ENCODE measurements at regions not wholly inside any gene's neighbourhood (a gene's known extent, or its start where the extent isn't known, plus 50 kb on each side); places are given as distances from the start of the nearest gene placed in this dataset.

DNA sequence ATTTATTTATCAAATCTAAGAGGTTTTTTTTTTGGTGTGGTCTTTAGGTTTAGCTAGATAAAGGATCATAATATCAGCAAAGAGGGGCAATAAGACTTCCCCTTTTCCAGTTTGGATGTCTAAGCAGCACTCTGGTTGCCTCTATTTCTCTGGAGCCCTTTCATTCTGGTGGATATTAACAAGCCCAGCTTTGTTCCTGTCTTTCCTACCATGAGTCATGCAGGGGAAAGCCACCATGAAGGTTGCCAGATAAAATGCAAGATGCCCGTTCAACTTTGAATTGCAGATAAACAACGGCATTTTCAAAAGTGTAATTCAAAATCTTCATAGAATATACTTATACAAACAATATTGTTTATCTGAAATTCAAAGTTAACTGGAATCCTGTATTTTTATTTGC lies 143.6 kb downstream of the ADAMTS15 start:
- ATAC-seq = no peak
- H3K4me1 Mint-ChIP-seq = no peaks in the 10 kb centered on the region
- H3K27ac Mint-ChIP-seq = no peak overlapping the region
- no peaks in the 10 kb centered on the region for H3K9me3 Mint-ChIP-seq
- no peaks in the 10 kb centered on the region for H3K27me3 Mint-ChIP-seq
- no peaks in the 10 kb centered on the region for H3K36me3 Mint-ChIP-seq
- H3K4me3 Mint-ChIP-seq = no peak overlapping the region

DNA sequence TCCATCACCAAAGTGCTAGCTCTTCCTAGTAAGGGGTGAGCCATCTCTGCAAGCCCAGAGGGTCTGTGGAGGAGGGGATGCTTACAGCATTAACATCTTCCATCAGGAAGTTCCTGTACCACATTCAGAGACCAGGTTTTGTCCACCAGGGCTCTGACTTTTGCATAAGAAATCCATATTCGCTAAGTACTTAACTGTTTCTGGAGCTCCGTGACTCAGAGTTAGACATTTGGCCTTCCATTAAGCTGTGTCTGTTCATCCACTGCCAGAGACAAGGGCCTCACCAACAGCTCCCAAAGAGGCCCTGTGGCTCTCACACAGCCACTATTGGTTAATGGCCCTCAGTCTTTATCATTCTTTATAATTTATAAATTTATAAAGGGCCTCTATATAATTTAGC lies 144.6 kb downstream of the ADAMTS15 start:
- ATAC-seq = no peak
- no peak overlapping the region for H3K27ac Mint-ChIP-seq
- no peaks in the 10 kb centered on the region for H3K36me3 Mint-ChIP-seq
- no peak overlapping the region for H3K4me3 Mint-ChIP-seq
- H3K9me3 Mint-ChIP-seq = no peaks in the 10 kb centered on the region
- H3K4me1 Mint-ChIP-seq = no peaks in the 10 kb centered on the region
- no peaks in the 10 kb centered on the region for H3K27me3 Mint-ChIP-seq

DNA sequence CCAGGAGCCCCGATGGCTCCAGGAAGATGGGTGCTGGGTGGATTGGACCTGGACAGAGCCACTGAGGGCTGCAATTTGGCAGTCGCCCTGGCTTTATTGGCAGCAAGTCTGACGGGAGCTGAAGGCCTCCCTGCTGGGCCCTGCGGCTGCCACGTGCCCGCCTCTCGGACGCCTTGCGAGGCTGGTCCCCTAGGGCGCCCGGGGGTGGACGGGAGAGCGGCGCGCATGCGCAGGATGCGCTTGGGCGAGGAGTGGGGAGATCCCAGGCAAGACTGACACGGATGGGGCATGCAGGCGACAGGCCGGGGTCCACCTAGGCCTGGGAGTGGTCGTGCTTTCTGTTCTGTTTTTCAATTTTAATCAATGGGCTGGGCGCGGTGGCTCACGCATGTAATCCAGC lies 150.0 kb downstream of the ADAMTS15 start:
- Mint-ChIP-seq H3K27ac (no peak overlapping the region), H3K9me3 (peaks cover 10% of the 10 kb centered on the region), H3K27me3 (no peaks in the 10 kb centered on the region), H3K4me1 (no peaks in the 10 kb centered on the region), H3K36me3 (no peaks in the 10 kb centered on the region), H3K4me3 (no peak overlapping the region)
- ATAC-seq = no peak

DNA sequence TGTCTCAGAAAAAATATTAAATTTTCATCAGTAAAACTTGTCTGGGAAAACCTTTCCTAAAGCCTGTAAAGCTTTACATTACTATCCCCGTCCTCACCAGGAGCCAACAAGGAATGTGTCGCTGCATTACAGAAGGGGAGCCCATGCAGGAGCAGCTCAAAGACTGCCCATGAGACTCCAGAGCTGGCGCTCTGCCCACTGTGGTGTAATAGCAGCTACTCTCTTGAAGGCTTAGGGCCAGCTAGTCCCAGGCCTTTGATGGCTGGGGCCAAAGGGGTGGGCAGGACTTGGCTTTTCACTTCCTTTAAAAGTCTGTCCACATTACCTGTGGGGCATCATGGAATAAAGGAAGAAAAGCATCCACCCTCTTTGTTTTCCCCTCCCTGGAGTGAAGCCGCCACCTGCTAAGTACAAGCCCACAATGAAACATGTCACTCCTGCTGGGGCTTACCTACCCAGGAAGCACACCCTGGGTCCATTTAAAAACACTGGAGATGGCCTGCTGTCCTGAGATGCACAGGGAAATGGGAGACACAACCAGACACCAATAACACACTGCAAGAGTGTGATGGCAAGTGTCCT lies 150.7 kb downstream of the ADAMTS15 start:
- no peaks in the 10 kb centered on the region for H3K27me3 Mint-ChIP-seq
- H3K27ac Mint-ChIP-seq = no peak overlapping the region
- ATAC-seq = no peak
- peaks cover 10% of the 10 kb centered on the region for H3K9me3 Mint-ChIP-seq
- H3K36me3 Mint-ChIP-seq = no peaks in the 10 kb centered on the region
- H3K4me1 Mint-ChIP-seq = no peaks in the 10 kb centered on the region
- H3K4me3 Mint-ChIP-seq = no peak overlapping the region

DNA sequence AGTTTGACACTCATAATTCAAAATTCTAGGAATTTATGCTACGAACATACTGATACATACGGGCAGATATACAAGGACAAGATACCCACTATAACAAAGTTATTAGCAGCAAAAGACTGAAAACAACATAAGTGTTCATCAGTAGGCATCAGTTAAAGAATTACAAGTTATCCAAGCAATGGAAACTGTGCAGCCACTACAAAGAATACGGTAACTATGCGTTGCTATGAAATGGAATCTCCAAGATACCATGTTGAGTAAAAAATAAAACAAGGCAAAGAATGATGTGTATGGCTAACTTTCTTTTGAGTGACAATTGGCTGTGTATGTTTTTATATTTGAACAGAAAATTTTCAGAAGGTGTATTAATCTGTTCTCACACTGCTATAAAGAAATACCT lies 151.7 kb downstream of the ADAMTS15 start:
- H3K36me3 Mint-ChIP-seq = no peaks in the 10 kb centered on the region
- no peak overlapping the region for H3K4me3 Mint-ChIP-seq
- H3K4me1 Mint-ChIP-seq = no peaks in the 10 kb centered on the region
- no peak for ATAC-seq
- no peak overlapping the region for H3K27ac Mint-ChIP-seq
- H3K27me3 Mint-ChIP-seq = no peaks in the 10 kb centered on the region
- H3K9me3 Mint-ChIP-seq = peaks cover 10% of the 10 kb centered on the region

DNA sequence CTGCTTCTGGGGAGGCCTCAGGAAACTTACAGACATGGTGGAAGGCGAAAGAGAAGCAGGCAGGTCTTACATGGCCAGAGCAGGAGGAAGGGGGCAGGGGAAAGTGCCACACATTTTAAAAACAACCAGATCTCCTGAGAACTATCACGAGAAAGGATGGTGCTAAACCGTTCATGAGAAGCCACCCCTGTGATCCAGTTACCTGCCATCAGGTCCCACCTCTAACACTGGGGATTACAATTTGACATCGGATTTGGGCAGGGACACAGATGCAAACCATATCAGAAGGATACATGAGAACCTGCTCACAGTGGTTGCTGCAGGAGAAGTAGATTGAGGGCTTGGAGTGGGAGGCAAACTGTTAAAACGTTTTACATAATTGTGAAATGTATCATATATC lies 152.2 kb downstream of the ADAMTS15 start:
- no peaks in the 10 kb centered on the region for H3K36me3 Mint-ChIP-seq
- H3K27me3 Mint-ChIP-seq = no peaks in the 10 kb centered on the region
- no peak overlapping the region for H3K27ac Mint-ChIP-seq
- no peak for ATAC-seq
- no peaks in the 10 kb centered on the region for H3K4me1 Mint-ChIP-seq
- H3K9me3 Mint-ChIP-seq = peaks cover 10% of the 10 kb centered on the region
- H3K4me3 Mint-ChIP-seq = no peak overlapping the region

DNA sequence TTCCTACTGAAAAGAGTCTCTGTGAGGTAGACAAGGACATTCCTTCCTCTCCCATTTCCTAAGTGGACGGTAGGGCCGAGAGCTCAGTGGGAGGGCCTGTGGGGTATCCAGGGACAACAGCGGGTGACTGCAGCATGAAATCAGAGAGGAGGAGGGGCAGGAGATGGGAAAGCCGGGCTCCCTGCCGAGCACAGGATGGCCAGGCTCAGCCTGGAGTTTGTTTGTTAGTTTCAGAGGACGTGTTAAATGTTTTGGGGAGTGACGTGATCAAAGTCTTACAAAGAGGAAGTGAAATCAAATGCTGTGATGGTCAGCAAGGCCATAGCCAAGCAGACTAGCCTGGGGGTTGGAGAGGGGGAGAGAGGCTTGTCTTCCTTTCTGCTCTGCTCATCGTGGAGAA lies 152.7 kb downstream of the ADAMTS15 start:
- ATAC-seq = no peak
- Mint-ChIP-seq H3K4me3 (no peak overlapping the region), H3K27ac (no peak overlapping the region), H3K27me3 (no peaks in the 10 kb centered on the region), H3K4me1 (no peaks in the 10 kb centered on the region), H3K36me3 (no peaks in the 10 kb centered on the region), H3K9me3 (peaks cover 10% of the 10 kb centered on the region)

DNA sequence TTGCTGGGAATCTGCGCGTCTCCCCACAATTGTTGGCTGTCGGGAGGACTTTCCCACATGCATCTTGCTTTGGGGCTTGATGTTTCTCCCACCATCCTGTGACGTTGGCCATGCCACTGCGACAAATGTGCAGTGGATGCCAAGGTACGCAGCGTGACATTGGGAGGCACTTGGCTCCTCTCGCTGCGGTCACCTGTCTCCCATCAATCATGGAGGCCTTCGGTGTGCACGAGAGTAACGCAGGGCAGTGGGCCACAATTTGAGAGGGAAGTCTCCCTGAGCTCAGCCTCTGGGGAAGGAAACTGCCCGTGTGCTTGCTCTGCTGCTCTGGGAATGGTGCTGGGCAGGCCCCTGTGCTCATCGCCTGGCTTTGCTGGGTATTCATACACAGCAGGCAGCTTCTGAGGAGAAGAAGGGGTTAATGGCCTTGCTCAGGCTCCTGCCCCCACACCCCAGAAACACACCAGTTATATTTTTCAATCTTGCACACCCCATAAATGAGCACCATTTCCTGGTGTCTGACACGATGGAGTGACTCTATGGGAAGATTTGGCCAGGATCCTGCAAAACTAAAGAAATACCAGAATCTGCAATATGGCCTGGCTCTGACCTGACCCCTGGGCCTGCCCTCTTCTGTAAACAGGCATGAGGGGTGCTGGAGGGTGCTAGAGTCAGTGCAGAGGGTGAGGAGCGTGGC lies 153.5 kb downstream of the ADAMTS15 start:
- Mint-ChIP-seq H3K9me3 (peaks cover 10% of the 10 kb centered on the region), H3K27me3 (no peaks in the 10 kb centered on the region), H3K27ac (no peak overlapping the region), H3K4me3 (no peak overlapping the region), H3K36me3 (no peaks in the 10 kb centered on the region), H3K4me1 (no peaks in the 10 kb centered on the region)
- ATAC-seq = no peak

DNA sequence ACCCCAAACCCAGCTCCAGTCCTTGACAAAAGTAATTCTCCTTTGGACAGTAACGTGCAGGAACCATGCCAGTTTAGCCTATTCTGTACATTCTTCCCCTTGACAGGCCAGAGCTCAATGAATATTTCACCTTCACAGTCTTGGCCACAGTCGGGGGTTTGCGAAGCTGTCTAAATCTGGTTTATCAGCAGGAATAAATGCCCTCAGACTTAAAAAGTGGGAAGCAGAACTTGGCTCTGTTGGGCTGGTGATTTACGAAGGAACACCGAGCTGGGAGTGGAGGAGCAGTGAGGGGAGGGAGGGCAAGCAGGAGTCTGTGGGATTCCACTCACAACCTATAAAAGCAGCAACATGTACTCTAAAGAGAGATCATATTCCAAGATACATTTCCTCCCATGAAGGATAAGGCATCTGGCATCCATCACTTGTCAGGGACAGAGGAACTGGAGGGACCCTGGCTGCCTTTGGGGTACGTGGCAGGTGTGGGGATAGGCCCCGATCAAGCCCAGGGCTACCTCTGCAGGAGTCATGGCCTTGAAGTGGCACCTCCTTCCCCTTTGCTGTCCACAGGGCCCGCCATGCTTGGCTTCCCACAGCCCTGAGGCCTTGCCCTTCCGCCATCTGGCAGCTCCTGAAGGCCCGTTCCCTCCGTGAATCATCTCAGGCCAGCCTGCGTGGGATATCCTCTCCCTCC lies 154.3 kb downstream of the ADAMTS15 start:
- ATAC-seq = no peak
- Mint-ChIP-seq H3K9me3 (peaks cover 10% of the 10 kb centered on the region), H3K36me3 (no peaks in the 10 kb centered on the region), H3K27me3 (peaks cover 2% of the 10 kb centered on the region), H3K4me1 (no peaks in the 10 kb centered on the region), H3K4me3 (no peak overlapping the region), H3K27ac (no peak overlapping the region)

DNA sequence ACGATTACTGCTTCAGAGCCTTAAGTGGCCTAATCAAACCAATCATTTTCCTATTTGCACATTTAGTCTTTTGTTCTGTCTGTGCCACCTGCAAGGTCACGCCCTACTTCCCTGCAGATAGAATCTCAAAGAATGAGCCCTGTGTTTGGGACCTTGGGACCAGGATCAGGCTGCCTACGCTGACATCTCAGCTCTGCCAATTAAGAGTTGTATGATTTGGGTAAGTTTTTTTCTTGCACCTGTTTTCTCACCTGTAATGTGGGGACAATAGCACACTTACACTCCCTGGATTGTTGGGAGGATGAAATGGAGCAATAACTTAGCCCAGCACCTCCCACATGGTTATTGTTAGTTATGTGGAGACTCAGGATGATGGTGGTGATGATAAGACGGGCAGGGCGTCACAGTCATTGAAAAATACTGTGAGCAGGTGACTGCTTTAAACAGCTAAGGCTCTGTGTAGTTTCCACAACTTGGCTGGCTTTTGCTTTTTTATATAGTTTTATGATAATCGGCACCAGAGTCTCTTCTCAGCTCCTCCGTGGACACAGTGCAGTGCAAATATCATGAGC lies 155.0 kb downstream of the ADAMTS15 start:
- Mint-ChIP-seq H3K4me3 (no peak overlapping the region), H3K27me3 (peaks cover 8% of the 10 kb centered on the region), H3K4me1 (no peaks in the 10 kb centered on the region), H3K9me3 (peaks cover 10% of the 10 kb centered on the region), H3K36me3 (no peaks in the 10 kb centered on the region), H3K27ac (no peak overlapping the region)
- ATAC-seq = no peak

DNA sequence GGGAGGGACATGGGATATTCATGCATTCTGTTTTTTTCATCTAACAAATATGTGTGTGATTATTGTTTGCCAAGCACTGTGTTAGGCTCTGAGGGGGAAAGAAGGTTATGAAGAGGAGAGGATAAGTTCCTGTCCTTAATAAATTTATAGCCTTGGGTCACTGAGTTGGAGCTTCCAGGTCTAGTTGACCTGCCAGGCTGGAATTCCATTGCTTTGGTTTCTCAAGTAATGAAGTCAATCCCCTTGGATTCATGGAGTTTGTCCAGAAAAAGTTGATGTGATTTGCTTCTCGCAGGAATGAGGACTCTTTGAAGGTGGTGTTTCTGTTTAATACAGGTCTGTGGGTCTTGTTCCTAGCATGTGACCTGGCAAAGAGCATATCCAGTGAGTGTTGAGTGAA lies 156.2 kb downstream of the ADAMTS15 start:
- Mint-ChIP-seq H3K4me1 (no peaks in the 10 kb centered on the region), H3K36me3 (no peaks in the 10 kb centered on the region), H3K4me3 (no peak overlapping the region), H3K27me3 (peaks cover 14% of the 10 kb centered on the region), H3K27ac (no peak overlapping the region), H3K9me3 (peaks cover 10% of the 10 kb centered on the region)
- ATAC-seq = no peak

DNA sequence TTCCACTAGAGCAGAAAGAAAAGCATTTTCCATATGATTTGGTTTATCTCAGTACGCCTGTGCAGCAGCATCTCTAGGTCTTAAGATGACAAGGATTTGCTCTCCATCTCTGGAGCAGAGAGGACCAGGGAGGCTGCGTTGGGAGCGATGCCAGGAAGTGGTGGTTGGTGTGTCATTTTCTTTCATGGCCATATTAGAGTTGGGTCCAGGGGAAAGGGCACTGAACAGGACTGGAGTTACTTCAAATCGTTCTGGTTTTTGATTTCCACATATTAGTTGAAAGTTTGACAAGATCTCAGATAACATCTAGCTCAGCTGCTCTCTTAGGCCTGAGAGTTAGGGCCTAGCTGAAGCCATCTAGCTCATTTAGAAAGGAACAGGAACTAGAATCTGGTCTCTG lies 157.7 kb downstream of the ADAMTS15 start:
- Mint-ChIP-seq H3K27me3 (peaks cover 14% of the 10 kb centered on the region), H3K9me3 (peaks cover 2% of the 10 kb centered on the region), H3K4me3 (no peak overlapping the region), H3K36me3 (no peaks in the 10 kb centered on the region), H3K27ac (no peak overlapping the region), H3K4me1 (no peaks in the 10 kb centered on the region)
- no peak for ATAC-seq

DNA sequence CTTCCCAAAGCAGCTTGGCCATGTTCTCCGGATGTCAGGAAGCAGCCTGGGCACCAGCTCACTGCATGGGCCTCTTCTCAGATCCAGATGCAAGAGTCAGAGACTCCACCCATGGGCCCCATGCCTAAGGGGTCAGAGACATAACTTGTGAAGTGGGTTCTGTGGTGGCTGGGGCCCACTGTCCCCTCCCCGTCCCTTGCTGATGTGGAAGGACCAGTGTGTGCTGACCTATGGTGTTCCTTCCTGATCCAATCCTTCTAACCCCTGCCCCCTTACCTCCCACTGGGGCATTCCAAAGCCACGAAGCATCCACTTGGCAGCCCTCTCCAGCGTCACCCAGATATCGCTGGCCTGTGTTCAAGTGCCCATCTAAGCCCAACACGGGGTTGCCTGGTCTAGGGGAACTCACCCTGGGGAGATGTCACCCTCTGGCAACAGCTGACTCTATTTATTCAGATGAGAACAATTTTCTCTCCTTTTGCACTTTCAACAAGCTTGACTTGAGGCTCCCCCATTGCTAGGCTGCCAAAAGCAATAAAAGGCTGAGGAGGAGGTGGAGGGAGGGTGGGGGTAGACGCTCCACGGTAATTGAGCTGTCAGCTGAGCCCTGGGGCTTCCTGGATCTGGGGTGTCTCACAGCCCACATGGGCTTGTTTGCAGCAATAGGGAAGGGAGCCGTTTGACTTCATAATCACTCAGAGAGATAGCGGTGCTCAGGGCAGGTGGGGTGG lies 158.5 kb downstream of the ADAMTS15 start:
- Mint-ChIP-seq H3K36me3 (no peaks in the 10 kb centered on the region), H3K9me3 (no peaks in the 10 kb centered on the region), H3K4me3 (no peak overlapping the region), H3K27ac (no peak overlapping the region), H3K27me3 (peaks cover 14% of the 10 kb centered on the region), H3K4me1 (no peaks in the 10 kb centered on the region)
- no peak for ATAC-seq

DNA sequence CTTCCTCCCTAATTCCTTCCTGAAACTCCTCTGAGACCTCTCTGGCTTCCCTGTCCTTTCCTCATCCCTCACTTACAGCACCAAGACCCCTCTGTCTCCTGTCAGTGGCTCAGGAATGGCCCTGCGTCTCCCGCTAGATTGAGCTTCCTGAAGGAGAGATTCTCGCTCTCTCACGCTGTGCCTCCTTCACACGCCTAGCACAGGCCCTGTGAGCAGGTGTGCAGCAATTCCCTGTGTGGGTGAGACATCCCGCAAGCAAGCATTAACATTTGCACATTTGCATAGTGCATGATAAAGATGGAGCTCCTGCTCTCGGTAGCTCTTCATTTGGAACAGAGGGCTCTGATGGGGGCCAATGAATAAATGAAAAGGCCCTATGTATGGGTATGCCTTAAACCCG lies 159.8 kb downstream of the ADAMTS15 start:
- no peaks in the 10 kb centered on the region for H3K9me3 Mint-ChIP-seq

More for the DNA sequence above, 159.8 kb downstream of the ADAMTS15 start:
- ATAC-seq = no peak
- no peak overlapping the region for H3K27ac Mint-ChIP-seq
- no peaks in the 10 kb centered on the region for H3K36me3 Mint-ChIP-seq
- peaks cover 14% of the 10 kb centered on the region for H3K27me3 Mint-ChIP-seq
- no peaks in the 10 kb centered on the region for H3K4me1 Mint-ChIP-seq
- no peak overlapping the region for H3K4me3 Mint-ChIP-seq

All from stimulated activated memory B cell treated with anti-CD40 and anti-IgM and Interleukin-4, amounts not matched to agents 10 μg/mL and 1 μg/mL and 100 μg/mL, for 72 hours (primary cell).